Testis (tissue), 2 donors: ENCODE measurements at regions not wholly inside any gene's neighbourhood (a gene's known extent, or its start where the extent isn't known, plus 50 kb on each side); places are given as distances from the start of the nearest gene placed in this dataset.

Experiments used
- CTCF ChIP-seq, 3 experiments: fragments of 450-650 bp in 2 of 3; fragments of 200-600 bp in 1 of 3; sonication (generic) in 1 of 3; IDR thresholded peaks; one replicate each; pipeline ENCODE4 v1.5.1; 2016 to 2019; ENCODE audit warnings: antibody characterized with exemption in 3 of 3, mild to moderate bottlenecking in 2 of 3, moderate library complexity in 1 of 3
- POLR2A ChIP-seq: fragments of 450-650 bp; IDR thresholded peaks from one replicate; pipeline ENCODE4 v1.6.1; 2017; ENCODE audit warnings: antibody characterized with exemption, mild to moderate bottlenecking, moderate library complexity

GRCh38 chr2:557635-558301 lies 119.4 kb downstream of the TMEM18 start:
- TF ChIP-seq CTCF (IDR thresholded peaks at IDR 0.05): no peak
- no peak for TF ChIP-seq POLR2A
